Fibroblast of skin of left biceps (primary cell): ENCODE measurements at regions not wholly inside any gene's neighbourhood (a gene's known extent, or its start where the extent isn't known, plus 50 kb on each side); places are given as distances from the start of the nearest gene placed in this dataset.

Source experiments
- DNase-seq, 2 experiments: peaks; one replicate each; pipeline ENCODE4 v3.0.0-alpha.2; 2013; ENCODE audit warnings: low read depth in 2 of 2

GRCh38 chr1:30638086-30638485, 85.3 kb downstream of the MATN1 start:
- no peak for DNase-seq

- no peak for DNase-seq
Observed at GRCh38 chr1:30637183-30637980, 86.0 kb downstream of the MATN1 start.

GRCh38 chr1:30636621-30637020, 86.8 kb downstream of the MATN1 start:
- no peak for DNase-seq

- DNase-seq: no peak
Observed at GRCh38 chr1:30635391-30635975, 87.9 kb downstream of the MATN1 start.

GRCh38 chr1:30634507-30634906, 88.9 kb downstream of the MATN1 start:
- DNase-seq: no peak

- DNase-seq: no peak
Observed at GRCh38 chr1:30633294-30633693, 90.1 kb downstream of the MATN1 start.

GRCh38 chr1:30632481-30632880, 90.9 kb downstream of the MATN1 start:
- no peak for DNase-seq

- no peak for DNase-seq
Observed at GRCh38 chr1:30631700-30632099, 91.7 kb downstream of the MATN1 start.

GRCh38 chr1:30629501-30629900, 93.9 kb downstream of the MATN1 start:
- DNase-seq: no peak

GRCh38 chr1:30627994-30628393, 95.4 kb downstream of the MATN1 start:
- DNase-seq: no peak

GRCh38 chr1:30627206-30627605, 96.2 kb downstream of the MATN1 start:
- DNase-seq: no peak

- no peak for DNase-seq
Observed at GRCh38 chr1:30623431-30623830, 100.0 kb downstream of the MATN1 start.

GRCh38 chr1:30619619-30620018, 103.8 kb downstream of the MATN1 start:
- no peak for DNase-seq

GRCh38 chr1:30618335-30618747, 105.0 kb downstream of the MATN1 start:
- DNase-seq: no peak

- DNase-seq: no peak
Observed at GRCh38 chr1:30616759-30617158, 106.6 kb downstream of the MATN1 start.

- DNase-seq: no peak
Observed at GRCh38 chr1:30615816-30616590, 107.4 kb downstream of the MATN1 start.

- DNase-seq: no peak
Observed at GRCh38 chr1:30615076-30615795, 108.1 kb downstream of the MATN1 start.

GRCh38 chr1:30613188-30613587, 110.2 kb downstream of the MATN1 start:
- DNase-seq: no peak

GRCh38 chr1:30612536-30613065, 110.8 kb downstream of the MATN1 start:
- no peak for DNase-seq

- DNase-seq: no peak
Observed at GRCh38 chr1:30611741-30612309, 111.6 kb downstream of the MATN1 start.

- no peak for DNase-seq
Observed at GRCh38 chr1:30610917-30611316, 112.5 kb downstream of the MATN1 start.

GRCh38 chr1:30609999-30610345, 113.4 kb downstream of the MATN1 start:
- DNase-seq: no peak
